Panc1 (cell line): ENCODE measurements at regions not wholly inside any gene's neighbourhood (a gene's known extent, or its start where the extent isn't known, plus 50 kb on each side); places are given as distances from the start of the nearest gene placed in this dataset.

Experiments
- ATAC-seq: fragments of 200-7000 bp; cut with Tn5 transposase; 2 replicates; pipeline ENCODE4 v1.9.1; 2020; ENCODE audit warnings: mild to moderate bottlenecking, moderate library complexity
- BruUV-seq: library from RNA; stranded (reverse); fragments of 400-500 nt; replicated peaks from 2 replicates; lab custom pipeline; 2021; lab: Mats Ljungman, UMichigan
- CTCF ChIA-PET: fragments of 300-600 bp; sonication (Branson Sonifier 250); formaldehyde crosslinking; loops from one replicate; lab custom pipeline; 2022; ENCODE audit warnings: antibody characterized with exemption; lab: Charles Lee
- POLR2A ChIA-PET: fragments of 300-600 bp; sonication (Branson Sonifier 250); formaldehyde crosslinking; loops from one replicate; lab custom pipeline; 2022; ENCODE audit warnings: antibody characterized with exemption; lab: Charles Lee
- DNase-seq: peaks from one replicate; pipeline ENCODE4 v3.0.0-alpha.2; 2010; ENCODE audit warnings: low read depth, low spot score
- H3K27ac ChIP-seq: 2 replicates; pipeline ENCODE4 v1.5.1; 2011; ENCODE audit warnings: mild to moderate bottlenecking, low read length, inconsistent platforms
- H3K27me3 ChIP-seq: fragments of 200-500 bp; sonication (Bioruptor generic); 2 replicates; pipeline ENCODE4 v1.6.0; 2014; ENCODE audit warnings: low read length, inconsistent platforms; ENCODE audit not compliant: control insufficient read depth, insufficient read depth
- H3K36me3 ChIP-seq: fragments of 200-500 bp; sonication (Bioruptor generic); 2 replicates; pipeline ENCODE4 v1.5.1; 2014; ENCODE audit warnings: inconsistent platforms, mild to moderate bottlenecking, low read length, moderate library complexity; ENCODE audit not compliant: control insufficient read depth, insufficient read depth
- H3K4me1 ChIP-seq: 2 replicates; pipeline ENCODE4 v1.5.1; 2011; ENCODE audit warnings: inconsistent platforms, mild to moderate bottlenecking, low read length, moderate library complexity; ENCODE audit not compliant: control insufficient read depth, insufficient read depth
- H3K4me3 ChIP-seq, 2 experiments: 2 replicates each; pipeline ENCODE4 v1.5.1; 2011 to 2012; ENCODE audit warnings: low read depth in 2 of 2, low read length in 2 of 2, mild to moderate bottlenecking in 2 of 2, inconsistent platforms in 1 of 2, moderate library complexity in 1 of 2
- H3K9me3 ChIP-seq: fragments of 200-500 bp; sonication (Bioruptor generic); 2 replicates; pipeline ENCODE4 v1.5.1; 2014; ENCODE audit warnings: low read depth, mild to moderate bottlenecking, inconsistent platforms, low read length, moderate library complexity; ENCODE audit not compliant: control insufficient read depth, insufficient read depth
- CTCF ChIP-seq: fragments of 450-650 bp; IDR thresholded peaks from 2 replicates; pipeline ENCODE4 v1.5.1; 2017; ENCODE audit warnings: mild to moderate bottlenecking
- POLR2AphosphoS5 ChIP-seq: IDR thresholded peaks from 2 replicates; pipeline ENCODE4 v1.6.1; 2012; ENCODE audit warnings: mild to moderate bottlenecking, low read depth, low read length, moderate library complexity
- REST ChIP-seq, 2 experiments: IDR thresholded peaks; 2 replicates each; pipeline ENCODE4 v1.6.1; 2011 to 2012; ENCODE audit warnings: low read depth in 2 of 2, control low read depth in 1 of 2, low read length in 1 of 2, mild to moderate bottlenecking in 1 of 2, moderate library complexity in 1 of 2; ENCODE audit not compliant: insufficient read depth in 1 of 2
- SIN3A ChIP-seq: IDR thresholded peaks from 2 replicates; pipeline ENCODE4 v1.6.1; 2012; ENCODE audit warnings: low read depth, mild to moderate bottlenecking, low read length, moderate library complexity, borderline replicate concordance; ENCODE audit not compliant: insufficient read depth
- TCF7L2 ChIP-seq: IDR thresholded peaks from 2 replicates; pipeline ENCODE4 v1.6.1; 2011; ENCODE audit warnings: mild to moderate bottlenecking, low read depth, low read length, inconsistent platforms
- in situ Hi-C: cut with HindIII; loops from 2 replicates; pipeline ENCODE4 v1.10.0; 2016; ENCODE audit warnings: low sequenced_read_pairs, low pct_unique_long_range_greater_than_20kb
- intact Hi-C: fragments of 100-400 bp; cut with micrococcal nuclease; formaldehyde crosslinking; loops from one replicate; pipeline ENCODE4 v1.10.0; 2022; ENCODE audit not compliant: unreplicated experiment

- H3K4me1 ChIP-seq, result no peaks in the 10 kb centered on the region
- in situ Hi-C loops, result no loop called here
- CTCF ChIA-PET, result no interaction called here
- no TSS peak for BruUV-seq
- POLR2A ChIA-PET, result no interaction called here
- H3K4me3 ChIP-seq, result no peak overlapping the region
- ATAC-seq, result no peak
- intact Hi-C loops, result no loop called here
- no peak for TF ChIP-seq REST (IDR thresholded peaks at IDR 0.05; ENCODE audit: insufficient read depth in 1 of 2, low read depth in 2 of 2, low read length in 1 of 2)
- no peak for TF ChIP-seq CTCF
- no peak for TF ChIP-seq SIN3A
- H3K9me3 ChIP-seq, result no peaks in the 10 kb centered on the region
- H3K27me3 ChIP-seq, result no peaks in the 10 kb centered on the region
- H3K27ac ChIP-seq, result no peak overlapping the region
- H3K36me3 ChIP-seq, result no peaks in the 10 kb centered on the region
- no peak for DNase-seq
Observed at GRCh38 chr5:30050056-30050815, 1143.2 kb upstream of the CDH6 start.

GRCh38 chr5:30042677-30043076 lies 1150.8 kb upstream of the CDH6 start:
- Histone ChIP-seq H3K9me3 (no peaks in the 10 kb centered on the region), H3K27ac (no peak overlapping the region; the same call in 1 of the 2 replicates), H3K4me3 (no peak overlapping the region), H3K27me3 (no peaks in the 10 kb centered on the region), H3K36me3 (no peaks in the 10 kb centered on the region), H3K4me1 (no peaks in the 10 kb centered on the region)
- TF ChIP-seq CTCF (no peak), TCF7L2 (no peak), POLR2AphosphoS5 (no peak), SIN3A (no peak), REST (IDR thresholded peaks at IDR 0.05; ENCODE audit: insufficient read depth in 1 of 2, low read depth in 2 of 2, low read length in 1 of 2) (no peak)
- ChIA-PET POLR2A (no interaction called here), CTCF (no interaction called here)
- DNase-seq (no peak), ATAC-seq (no peak)
- no TSS peak for BruUV-seq
- in situ Hi-C loops (no loop called here), intact Hi-C loops (loop anchor here (5.0 kb wide), 1 partner anchor 360 kb away; no protein-coding TSS in a partner anchor)
